Body of pancreas (tissue), 4 donors: ENCODE measurements at regions not wholly inside any gene's neighbourhood (a gene's known extent, or its start where the extent isn't known, plus 50 kb on each side); places are given as distances from the start of the nearest gene placed in this dataset.

Experiments
- POLR2A ChIP-seq, 3 donors: fragments of 450-650 bp; IDR thresholded peaks; one replicate each; pipeline ENCODE4 v1.6.1; 2016; ENCODE audit warnings: antibody characterized with exemption in 3 of 3, mild to moderate bottlenecking in 2 of 3
- TF ChIP-seq, protein P1 (sequence below), 7 experiments: fragments of 450-650 bp in 4 of 7; fragments of 200-600 bp in 3 of 7; sonication (generic) in 3 of 7; IDR thresholded peaks; one replicate each; pipeline ENCODE4 v1.5.1; 2016 to 2019; ENCODE audit warnings: antibody characterized with exemption in 7 of 7

DNA sequence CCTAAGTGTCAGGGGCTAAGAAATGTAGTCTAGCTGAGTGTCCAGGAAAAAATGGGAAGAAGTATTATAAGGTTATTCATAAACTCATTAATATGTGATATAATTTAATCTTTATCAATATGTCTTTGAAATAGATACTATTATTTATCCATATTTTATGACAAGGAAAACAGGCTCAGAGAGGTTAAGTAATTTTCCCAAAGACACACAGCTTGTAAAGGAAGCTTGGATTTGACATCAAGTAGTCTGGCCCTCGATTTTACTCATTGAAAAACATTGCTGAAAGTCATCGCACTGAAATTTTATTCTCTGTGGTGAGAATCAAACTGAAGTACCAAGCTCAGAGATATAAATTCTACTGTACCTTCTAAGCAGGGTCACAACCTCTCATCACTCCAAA is 276.9 kb downstream of the MSX2 start:
- TF ChIP-seq, protein P1, sequence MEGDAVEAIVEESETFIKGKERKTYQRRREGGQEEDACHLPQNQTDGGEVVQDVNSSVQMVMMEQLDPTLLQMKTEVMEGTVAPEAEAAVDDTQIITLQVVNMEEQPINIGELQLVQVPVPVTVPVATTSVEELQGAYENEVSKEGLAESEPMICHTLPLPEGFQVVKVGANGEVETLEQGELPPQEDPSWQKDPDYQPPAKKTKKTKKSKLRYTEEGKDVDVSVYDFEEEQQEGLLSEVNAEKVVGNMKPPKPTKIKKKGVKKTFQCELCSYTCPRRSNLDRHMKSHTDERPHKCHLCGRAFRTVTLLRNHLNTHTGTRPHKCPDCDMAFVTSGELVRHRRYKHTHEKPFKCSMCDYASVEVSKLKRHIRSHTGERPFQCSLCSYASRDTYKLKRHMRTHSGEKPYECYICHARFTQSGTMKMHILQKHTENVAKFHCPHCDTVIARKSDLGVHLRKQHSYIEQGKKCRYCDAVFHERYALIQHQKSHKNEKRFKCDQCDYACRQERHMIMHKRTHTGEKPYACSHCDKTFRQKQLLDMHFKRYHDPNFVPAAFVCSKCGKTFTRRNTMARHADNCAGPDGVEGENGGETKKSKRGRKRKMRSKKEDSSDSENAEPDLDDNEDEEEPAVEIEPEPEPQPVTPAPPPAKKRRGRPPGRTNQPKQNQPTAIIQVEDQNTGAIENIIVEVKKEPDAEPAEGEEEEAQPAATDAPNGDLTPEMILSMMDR (IDR thresholded peaks at IDR 0.05) = no peak
- TF ChIP-seq POLR2A (IDR thresholded peaks at IDR 0.05) = no peak
